Heart left ventricle (tissue), 13 donors: ENCODE measurements at regions not wholly inside any gene's neighbourhood (a gene's known extent, or its start where the extent isn't known, plus 50 kb on each side); places are given as distances from the start of the nearest gene placed in this dataset.

Experiments used
- POLR2A ChIP-seq, 2 donors: fragments of 450-650 bp; IDR thresholded peaks; one replicate each; pipeline ENCODE4 v1.6.1; 2017; ENCODE audit warnings: antibody characterized with exemption in 2 of 2, mild to moderate bottlenecking in 2 of 2, moderate library complexity in 2 of 2
- TF ChIP-seq, protein P1 (sequence below), 12 donors: fragments of 200-600 bp; sonication (generic) in 4 of 12; IDR thresholded peaks; one replicate each; pipeline versions ENCODE4 v1.5.0 to v1.8.0; 2018 to 2022; ENCODE audit warnings: antibody characterized with exemption in 12 of 12, mild to moderate bottlenecking in 5 of 12
- donor health status: ischemic (EF 13 %, LVEDD 7.1; RV severe dilation, severe dysfunction).
- donor health status: DM: no; HTN: yes; CAD: no.
- donor health status: DM: no; HTN: no; CAD: no.
- donor health status: ischemic (EF 25% LVEDD 6.9; RV normal size, moderate dysfunction).
- donor health status: ischemic (EF 25% LVEDD 5.7; RV mildly dilated, moderate dysfunction).
- donor health status: ischemic (EF 35%, LVEDD 5.7; RV mildly dilated, moderate dysfunction).
- donor health status: nonischemic (EF 11% LVEDD 7.7; RV severe dilation, severe dysfunction).
- donor health status: DM: yes; HTN: yes; CAD: no.
- donor health status: PGD.
- donor health status: ischemic (EF 29% LVEDD 5.4; RV normal size, mild dysfunction).
- donor health status: nonischemic (EF 23%, LVEDD 6.1; RV moderate dilation, normal function).

DNA sequence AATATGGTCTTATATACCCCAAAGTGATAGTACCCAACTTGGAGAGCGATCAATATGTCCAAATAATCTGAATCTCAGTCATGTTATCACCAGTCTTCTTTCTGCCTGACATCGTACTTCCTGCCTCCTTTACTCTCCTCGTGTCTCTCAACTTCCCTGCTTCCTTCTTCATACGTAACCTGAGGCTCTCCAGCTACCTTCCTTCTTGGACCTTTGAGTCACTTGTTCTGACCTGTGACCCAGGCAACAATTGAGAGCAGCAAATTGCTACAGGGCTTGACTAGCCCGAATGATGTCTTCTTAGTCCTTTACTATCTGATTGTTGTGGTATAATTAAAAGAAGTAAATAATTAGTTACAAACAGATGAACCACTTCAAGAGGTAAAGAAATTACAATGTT is 145.9 kb upstream of the MBNL1 start:
- TF ChIP-seq, protein P1, sequence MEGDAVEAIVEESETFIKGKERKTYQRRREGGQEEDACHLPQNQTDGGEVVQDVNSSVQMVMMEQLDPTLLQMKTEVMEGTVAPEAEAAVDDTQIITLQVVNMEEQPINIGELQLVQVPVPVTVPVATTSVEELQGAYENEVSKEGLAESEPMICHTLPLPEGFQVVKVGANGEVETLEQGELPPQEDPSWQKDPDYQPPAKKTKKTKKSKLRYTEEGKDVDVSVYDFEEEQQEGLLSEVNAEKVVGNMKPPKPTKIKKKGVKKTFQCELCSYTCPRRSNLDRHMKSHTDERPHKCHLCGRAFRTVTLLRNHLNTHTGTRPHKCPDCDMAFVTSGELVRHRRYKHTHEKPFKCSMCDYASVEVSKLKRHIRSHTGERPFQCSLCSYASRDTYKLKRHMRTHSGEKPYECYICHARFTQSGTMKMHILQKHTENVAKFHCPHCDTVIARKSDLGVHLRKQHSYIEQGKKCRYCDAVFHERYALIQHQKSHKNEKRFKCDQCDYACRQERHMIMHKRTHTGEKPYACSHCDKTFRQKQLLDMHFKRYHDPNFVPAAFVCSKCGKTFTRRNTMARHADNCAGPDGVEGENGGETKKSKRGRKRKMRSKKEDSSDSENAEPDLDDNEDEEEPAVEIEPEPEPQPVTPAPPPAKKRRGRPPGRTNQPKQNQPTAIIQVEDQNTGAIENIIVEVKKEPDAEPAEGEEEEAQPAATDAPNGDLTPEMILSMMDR (IDR thresholded peaks at IDR 0.05): no peak
- TF ChIP-seq POLR2A (IDR thresholded peaks at IDR 0.05): no peak
